H9 (cell line): ENCODE measurements at regions not wholly inside any gene's neighbourhood (a gene's known extent, or its start where the extent isn't known, plus 50 kb on each side); places are given as distances from the start of the nearest gene placed in this dataset.

ENCODE experiments used
- DNase-seq: peaks from one replicate; pipeline ENCODE4 v3.0.0-alpha.2; 2017
- H2AFZ ChIP-seq: one replicate; pipeline ENCODE4 v1.6.1; 2013; ENCODE audit warnings: mild to moderate bottlenecking, low read length, control low read depth, moderate library complexity
- H2AK5ac ChIP-seq: 2 replicates; pipeline ENCODE4 v1.6.1; 2013; ENCODE audit warnings: low read length, control low read depth, mixed read lengths; ENCODE audit not compliant: insufficient read length
- H2BK120ac ChIP-seq: one replicate; pipeline ENCODE4 v1.6.1; 2013; ENCODE audit warnings: low read depth, mild to moderate bottlenecking, low read length, control low read depth, inconsistent platforms; ENCODE audit not compliant: poor library complexity, severe bottlenecking
- H2BK12ac ChIP-seq: 2 replicates; pipeline ENCODE4 v1.6.1; 2013; ENCODE audit warnings: low read length, control low read depth, mixed read lengths, low read depth; ENCODE audit not compliant: insufficient read length
- H2BK15ac ChIP-seq: 2 replicates; pipeline ENCODE4 v1.6.1; 2013; ENCODE audit warnings: low read depth, low read length, control low read depth
- H2BK20ac ChIP-seq: one replicate; pipeline ENCODE4 v1.6.1; 2013; ENCODE audit warnings: low read depth, mild to moderate bottlenecking, low read length, control low read depth, inconsistent platforms; ENCODE audit not compliant: poor library complexity, severe bottlenecking
- H2BK5ac ChIP-seq: 2 replicates; pipeline ENCODE4 v1.6.1; 2013; ENCODE audit warnings: low read length, control low read depth, mixed read lengths; ENCODE audit not compliant: insufficient read length
- H3K14ac ChIP-seq: 2 replicates; pipeline ENCODE4 v1.6.1; 2013; ENCODE audit warnings: low read length, control low read depth; ENCODE audit not compliant: insufficient read depth
- H3K18ac ChIP-seq: 2 replicates; pipeline ENCODE4 v1.6.1; 2013; ENCODE audit warnings: low read depth, mild to moderate bottlenecking, mixed read lengths, low read length, control low read depth; ENCODE audit not compliant: insufficient read length
- H3K23ac ChIP-seq: 2 replicates; pipeline ENCODE4 v1.6.1; 2013; ENCODE audit warnings: low read length, control low read depth, mixed read lengths, low read depth; ENCODE audit not compliant: insufficient read length
- H3K23me2 ChIP-seq: 2 replicates; pipeline ENCODE4 v1.6.1; 2013; ENCODE audit warnings: low read depth, mild to moderate bottlenecking, mixed read lengths, low read length, control low read depth; ENCODE audit not compliant: insufficient read length, poor library complexity, severe bottlenecking
- H3K27ac ChIP-seq: 2 replicates; pipeline ENCODE4 v1.5.1; 2013; ENCODE audit warnings: low read length, control low read depth, mixed read lengths, low read depth; ENCODE audit not compliant: insufficient read length
- H3K27me3 ChIP-seq: 2 replicates; pipeline ENCODE4 v1.6.1; 2013; ENCODE audit warnings: low read length, control low read depth, inconsistent platforms; ENCODE audit not compliant: insufficient read depth
- H3K4ac ChIP-seq: 2 replicates; pipeline ENCODE4 v1.6.1; 2013; ENCODE audit warnings: low read depth, mild to moderate bottlenecking, control low read depth, inconsistent platforms, low read length, moderate library complexity
- H3K4me1 ChIP-seq: 2 replicates; pipeline ENCODE4 v1.6.1; 2013; ENCODE audit warnings: low read length, control low read depth, inconsistent platforms; ENCODE audit not compliant: insufficient read depth
- H3K4me2 ChIP-seq: 2 replicates; pipeline ENCODE4 v1.6.1; 2013; ENCODE audit warnings: low read length, control low read depth, mixed read lengths; ENCODE audit not compliant: insufficient read length, insufficient read depth
- H3K56ac ChIP-seq: 2 replicates; pipeline ENCODE4 v1.6.1; 2013; ENCODE audit warnings: low read depth, mild to moderate bottlenecking, mixed read lengths, low read length, control low read depth; ENCODE audit not compliant: insufficient read length
- H3K79me1 ChIP-seq: 2 replicates; pipeline ENCODE4 v1.6.1; 2013; ENCODE audit warnings: low read depth, mild to moderate bottlenecking, moderate library complexity, low read length, control low read depth, inconsistent platforms; ENCODE audit not compliant: insufficient read depth, poor library complexity, severe bottlenecking
- H3K79me2 ChIP-seq: 2 replicates; pipeline ENCODE4 v1.6.1; 2013; ENCODE audit warnings: low read length, control low read depth, inconsistent platforms; ENCODE audit not compliant: insufficient read depth
- H3K9ac ChIP-seq: 2 replicates; pipeline ENCODE4 v1.6.1; 2013; ENCODE audit warnings: low read length, control low read depth, mixed read lengths; ENCODE audit not compliant: insufficient read length; ENCODE audit errors: extremely low read depth
- H3K9me3 ChIP-seq: one replicate; pipeline ENCODE4 v1.6.1; 2013; ENCODE audit warnings: low read depth, low read length, inconsistent platforms; ENCODE audit not compliant: control insufficient read depth
- H3T11ph ChIP-seq: one replicate; pipeline ENCODE4 v1.6.1; 2013; ENCODE audit warnings: mild to moderate bottlenecking, low read length, control low read depth, inconsistent platforms
- H4K20me1 ChIP-seq: one replicate; pipeline ENCODE4 v1.6.1; 2013; ENCODE audit not compliant: control insufficient read depth, insufficient read length, insufficient read depth
- H4K5ac ChIP-seq: 2 replicates; pipeline ENCODE4 v1.6.1; 2013; ENCODE audit warnings: low read depth, mild to moderate bottlenecking, mixed read lengths, low read length, control low read depth; ENCODE audit not compliant: insufficient read length
- H4K8ac ChIP-seq: replicated peaks from 2 replicates; pipeline ENCODE4 v1.6.1; 2013; ENCODE audit warnings: low read length, control low read depth, mixed read lengths, low read depth; ENCODE audit not compliant: insufficient read length
- H4K91ac ChIP-seq: 2 replicates; pipeline ENCODE4 v1.6.1; 2013; ENCODE audit warnings: low read depth, mild to moderate bottlenecking, moderate library complexity, mixed read lengths, low read length, control low read depth; ENCODE audit not compliant: insufficient read length
- H3K27ac Mint-ChIP-seq, 3 experiments: 2 replicates in 2 of 3; 3 replicates in 1 of 3; pipeline ENCODE4 v1.8.0; 2020 to 2021; ENCODE audit warnings: mixed read lengths in 3 of 3, mild to moderate bottlenecking in 1 of 3, moderate library complexity in 1 of 3
- H3K27me3 Mint-ChIP-seq: 2 replicates; pipeline ENCODE4 v1.8.0; 2021; ENCODE audit warnings: low read depth, mild to moderate bottlenecking, moderate library complexity, mixed read lengths
- H3K36me3 Mint-ChIP-seq, 3 experiments: 2 replicates in 2 of 3; 3 replicates in 1 of 3; pipeline ENCODE4 v1.8.0; 2020 to 2021; ENCODE audit warnings: low read depth in 3 of 3, mixed read lengths in 3 of 3; ENCODE audit not compliant: insufficient read depth in 1 of 3
- H3K4me1 Mint-ChIP-seq, 2 experiments: 2 replicates each; pipeline ENCODE4 v1.8.0; 2020; ENCODE audit warnings: mixed read lengths in 2 of 2
- H3K4me3 Mint-ChIP-seq, 2 experiments: 2 replicates in 1 of 2; 3 replicates in 1 of 2; pipeline ENCODE4 v1.8.0; 2020 to 2021; ENCODE audit warnings: mild to moderate bottlenecking in 2 of 2, mixed read lengths in 2 of 2, moderate library complexity in 1 of 2
- H3K9me3 Mint-ChIP-seq, 2 experiments: 2 replicates in 1 of 2; 3 replicates in 1 of 2; pipeline ENCODE4 v1.8.0; 2020; ENCODE audit warnings: mild to moderate bottlenecking in 2 of 2, mixed read lengths in 2 of 2, moderate library complexity in 1 of 2
- CTCF ChIP-seq: fragments of 200-600 bp; sonication (generic); conservative IDR thresholded peaks from 3 replicates; pipeline ENCODE4 v1.8.0; 2021; ENCODE audit warnings: antibody characterized with exemption, mild to moderate bottlenecking
- WGBS: extraction: QIAGEN DNeasy Blood & Tissue Kit; methylation state at CpG from one replicate; pipeline ENCODE4 v1.1.7; 2013; ENCODE audit warnings: missing lambda C conversion rate, low lambda C conversion rate, mixed read lengths; ENCODE audit not compliant: insufficient read length; ENCODE audit errors: extremely low coverage; 5-methylcytosine and 5-hydroxymethylcytosine counted together

- Mint-ChIP-seq H3K27me3 (no peaks in the 10 kb centered on the region), H3K9me3 (no peaks in the 10 kb centered on the region), H3K4me3 (no peak overlapping the region), H3K4me1 (peaks cover 2 to 7% of the 10 kb centered on the region in 2 experiments; a peak in 2 of 4 replicates), H3K36me3 (no peaks in the 10 kb centered on the region), H3K27ac (no peak overlapping the region)
- Histone ChIP-seq H3K9me3 (no peaks in the 10 kb centered on the region), H3K56ac (no peak overlapping the region), H2BK15ac (no peak overlapping the region), H3K14ac (no peak overlapping the region), H2AK5ac (no peak overlapping the region), H3K23me2 (no peaks in the 10 kb centered on the region), H3K27me3 (no peaks in the 10 kb centered on the region), H4K8ac (no peak overlapping the region), H2BK5ac (no peak overlapping the region), H3T11ph (no peak overlapping the region), H2BK120ac (no peak overlapping the region), H4K20me1 (no peaks in the 10 kb centered on the region), H2AFZ (no peak overlapping the region), H3K79me1 (no peaks in the 10 kb centered on the region), H3K18ac (no peak overlapping the region), H3K79me2 (no peaks in the 10 kb centered on the region), H3K9ac (no peak overlapping the region), H2BK20ac (no peak overlapping the region), H4K5ac (no peak overlapping the region), H3K4me2 (no peak overlapping the region), H3K4me1 (no peaks in the 10 kb centered on the region), H3K4ac (no peak overlapping the region), H2BK12ac (no peak overlapping the region), H3K27ac (no peak overlapping the region), H3K23ac (no peak overlapping the region), H4K91ac (no peak overlapping the region)
- no peak for DNase-seq
- no CpG with 5 or more reads among the region's 9 CpGs for WGBS
- no peak for TF ChIP-seq CTCF
Observed at GRCh38 chr12:20174528-20175175, 193.7 kb upstream of the PDE3A start.
